Kidney tubule cell (primary cell): ENCODE measurements at regions not wholly inside any gene's neighbourhood (a gene's known extent, or its start where the extent isn't known, plus 50 kb on each side); places are given as distances from the start of the nearest gene placed in this dataset.

ENCODE experiments used
- DNase-seq: peaks from one replicate; pipeline ENCODE4 v3.0.0-alpha.2; 2018; ENCODE audit warnings: low spot score

DNA sequence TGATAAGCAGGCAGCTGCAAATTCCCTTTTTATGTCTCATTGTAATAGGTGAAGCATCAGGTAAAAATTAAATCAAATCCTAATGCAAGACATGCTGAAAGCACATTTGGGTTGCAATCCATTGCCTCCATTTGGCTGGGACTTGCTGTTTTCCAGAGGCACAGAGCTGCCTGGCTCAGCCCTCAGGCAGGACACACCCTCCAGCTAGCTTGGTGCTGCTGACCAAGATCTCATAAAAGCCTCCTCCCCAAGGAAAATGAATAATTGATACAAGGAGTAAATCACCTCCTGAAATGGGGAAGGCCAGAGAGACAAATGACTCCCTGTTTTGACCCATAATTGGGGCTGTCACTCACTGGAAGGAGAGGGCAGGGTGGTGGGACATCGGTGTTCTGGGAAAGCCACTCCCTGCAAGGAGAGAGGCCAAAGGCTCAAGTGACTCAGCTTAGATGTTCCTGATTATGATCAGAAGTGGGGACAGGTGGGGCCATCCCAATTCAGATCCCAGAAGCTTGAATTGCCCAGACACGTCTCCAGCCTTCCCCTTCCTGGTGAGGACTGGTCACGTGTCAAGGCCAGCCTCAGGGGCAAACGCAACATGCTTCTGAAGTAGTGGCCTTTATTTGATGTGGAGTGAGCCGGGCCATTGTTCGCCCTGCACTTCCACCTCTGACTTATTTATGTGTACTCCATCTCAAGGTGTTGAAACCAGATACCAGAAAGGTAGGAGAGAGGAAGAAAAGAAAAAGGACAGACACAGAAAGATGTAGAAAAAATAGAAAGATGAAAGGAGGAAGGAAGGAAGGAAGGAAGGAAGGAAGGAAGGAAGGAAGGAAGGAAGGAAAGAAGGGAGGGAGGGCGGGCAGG lies 773.7 kb downstream of the BCL11B start:
- no peak for DNase-seq

GRCh38 chr14:98501335-98501734 lies 770.7 kb downstream of the BCL11B start:
- DNase-seq: no peak

- DNase-seq: no peak
These were observed 770.2 kb downstream of the BCL11B start for GRCh38 chr14:98501836-98502235.

- no peak for DNase-seq
These were observed 768.7 kb downstream of the BCL11B start for GRCh38 chr14:98503086-98503815.

DNA sequence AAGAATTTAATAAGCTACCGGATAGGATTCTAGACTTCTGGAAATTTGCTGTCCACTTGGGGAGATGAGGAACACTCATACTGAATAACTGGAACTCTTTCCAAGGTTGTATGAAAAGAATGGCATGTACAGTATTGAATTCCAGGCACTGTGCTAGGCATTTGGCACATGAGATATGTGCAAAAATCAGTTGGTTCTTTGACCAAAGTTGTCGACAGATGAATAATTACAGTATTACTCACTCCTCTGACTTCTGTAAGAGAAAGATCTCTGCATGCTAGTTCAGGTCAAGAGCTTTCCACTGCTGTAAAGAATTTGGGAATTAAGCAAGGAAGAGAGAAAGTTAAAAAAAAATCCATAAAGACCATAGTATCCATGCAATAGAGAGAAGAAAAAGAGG lies 764.7 kb downstream of the BCL11B start:
- DNase-seq: no peak

DNA sequence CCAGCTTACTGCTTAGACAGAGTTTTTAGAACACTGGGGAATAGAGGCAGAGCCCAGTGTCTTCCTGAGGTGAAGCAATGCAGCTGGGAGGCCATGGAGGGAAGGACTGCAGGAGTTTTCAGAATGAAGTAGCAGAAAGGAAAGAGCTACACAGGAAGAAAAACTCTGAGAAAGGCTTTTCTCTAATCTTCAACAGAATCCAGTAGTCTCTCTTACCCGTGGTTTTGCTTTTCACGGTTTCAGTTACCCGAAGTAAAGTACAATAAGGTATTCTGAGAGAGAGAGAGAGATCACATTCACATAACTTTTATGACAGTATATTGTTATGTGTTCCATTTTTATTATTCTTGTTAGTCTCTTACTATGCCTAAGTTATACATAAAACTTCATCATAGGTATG lies 761.6 kb downstream of the BCL11B start:
- DNase-seq: no peak

DNA sequence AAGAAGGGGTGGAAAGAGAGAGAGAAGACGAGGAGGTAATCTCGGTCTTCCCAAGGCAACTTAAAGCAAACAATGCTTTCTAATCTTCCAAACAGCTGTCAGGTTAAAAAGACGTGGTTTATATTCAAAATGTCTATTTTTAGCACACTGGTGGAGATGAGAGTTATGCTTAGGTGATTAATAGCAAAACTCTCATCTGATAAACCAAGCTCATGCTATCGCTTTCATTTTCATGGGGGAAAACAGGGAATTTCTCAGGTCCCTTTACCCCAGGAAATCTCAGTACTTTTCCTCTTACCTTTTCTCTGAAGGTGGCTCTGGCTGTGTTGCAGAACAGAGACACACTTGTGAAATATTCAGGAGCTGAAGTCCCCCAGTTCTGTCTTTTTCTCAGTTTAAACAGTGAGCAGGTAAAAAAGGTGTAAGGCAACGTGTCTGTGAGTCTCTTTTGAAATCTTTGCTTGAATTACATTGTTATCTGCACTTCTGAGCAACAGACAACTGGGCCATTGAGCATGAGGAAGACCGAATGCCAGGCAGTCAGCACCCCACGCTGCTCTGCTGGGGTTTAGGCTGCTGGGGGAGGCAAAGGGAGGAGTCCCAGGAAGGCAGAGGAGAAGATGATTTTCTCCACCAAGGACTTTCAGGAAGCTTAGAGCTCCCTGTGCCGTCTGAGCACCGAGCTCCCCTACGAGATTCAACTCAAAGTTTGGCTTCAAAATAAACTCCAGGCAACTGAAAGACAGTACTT lies 759.3 kb downstream of the BCL11B start:
- DNase-seq: no peak

- DNase-seq: no peak
These were observed 758.4 kb downstream of the BCL11B start for GRCh38 chr14:98513558-98513957.

- no peak for DNase-seq
These were observed 758.0 kb downstream of the BCL11B start for GRCh38 chr14:98514016-98514415.

- no peak for DNase-seq
These were observed 735.7 kb downstream of the BCL11B start for GRCh38 chr14:98536256-98536655.

- DNase-seq: no peak
These were observed 729.7 kb downstream of the BCL11B start for GRCh38 chr14:98542316-98542715.

DNA sequence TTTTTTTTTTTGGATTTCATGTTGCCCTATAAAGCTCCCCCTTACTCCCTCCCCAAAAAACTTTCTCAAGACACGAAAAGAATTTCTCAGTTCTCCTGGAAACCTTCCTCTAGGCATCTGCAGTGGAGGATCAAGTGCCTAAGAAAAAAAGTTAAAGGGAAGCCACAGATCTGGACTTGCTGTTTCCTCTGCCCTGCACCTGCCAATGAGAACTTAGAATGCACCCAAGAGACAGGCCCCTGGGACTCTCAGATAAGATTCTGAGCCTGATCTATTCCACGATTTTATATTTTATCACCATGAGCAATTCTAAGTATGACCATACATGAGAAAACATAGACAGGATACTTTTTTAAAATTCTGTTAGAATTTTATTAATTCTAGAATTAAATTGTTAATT lies 728.9 kb downstream of the BCL11B start:
- DNase-seq: no peak

DNA sequence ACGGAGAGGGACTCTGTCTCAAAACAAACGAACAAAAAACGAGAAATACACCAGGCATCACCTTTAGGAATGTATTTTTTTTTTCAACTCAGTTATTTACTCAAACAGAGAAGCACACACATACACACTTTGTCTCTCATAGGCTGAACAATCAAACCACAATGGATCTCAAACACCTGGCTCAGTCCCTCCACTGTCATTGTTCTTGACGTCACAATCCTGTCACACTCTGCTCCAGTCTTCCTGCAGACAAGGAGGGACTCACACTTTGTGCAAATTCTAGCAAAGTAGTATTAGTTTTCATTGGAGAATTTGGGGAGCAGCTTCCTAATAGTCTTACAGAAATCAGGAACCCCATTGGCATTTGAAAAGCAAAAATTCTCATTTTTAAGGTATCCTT lies 727.8 kb downstream of the BCL11B start:
- no peak for DNase-seq

GRCh38 chr14:98545181-98545580 lies 726.8 kb downstream of the BCL11B start:
- no peak for DNase-seq

GRCh38 chr14:98548071-98548686 lies 723.8 kb downstream of the BCL11B start:
- DNase-seq: no peak

DNA sequence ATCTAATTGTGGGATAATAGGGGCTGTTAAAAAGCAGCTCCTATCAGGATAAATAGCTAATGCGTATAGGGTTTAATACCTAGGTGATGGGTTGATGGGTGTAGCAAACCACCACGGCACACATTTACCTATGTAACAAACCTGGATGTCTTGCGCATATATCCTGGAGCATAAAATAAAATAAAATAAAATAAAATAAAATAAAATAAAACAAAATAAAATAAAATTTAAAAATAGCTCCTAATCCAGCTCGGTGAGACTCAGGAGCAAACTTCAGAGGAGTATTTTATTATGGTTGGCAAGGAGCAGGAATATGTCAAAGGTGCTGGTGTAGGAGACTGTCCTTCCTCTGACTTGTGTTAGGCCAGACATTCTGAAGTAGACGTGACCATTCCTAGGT lies 721.0 kb downstream of the BCL11B start:
- no peak for DNase-seq

DNA sequence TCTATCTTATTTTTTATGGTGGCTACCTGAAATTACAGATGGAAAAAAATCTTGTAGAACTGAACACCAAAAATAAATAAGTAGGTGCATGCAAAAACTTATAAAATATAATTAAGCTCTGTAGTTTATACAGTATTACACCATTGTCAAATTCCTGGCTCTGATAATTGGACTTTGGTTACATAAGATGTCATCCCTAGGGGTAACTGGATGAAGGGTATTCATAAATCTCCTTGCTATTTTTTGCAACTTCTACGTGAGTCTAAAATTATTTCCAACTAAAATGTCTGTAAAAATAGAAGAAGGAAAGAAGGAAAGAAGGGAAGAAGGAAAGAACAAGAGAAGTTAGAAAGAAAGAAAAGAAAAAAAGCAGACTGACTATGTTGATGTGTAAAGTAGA lies 716.6 kb downstream of the BCL11B start:
- no peak for DNase-seq

DNA sequence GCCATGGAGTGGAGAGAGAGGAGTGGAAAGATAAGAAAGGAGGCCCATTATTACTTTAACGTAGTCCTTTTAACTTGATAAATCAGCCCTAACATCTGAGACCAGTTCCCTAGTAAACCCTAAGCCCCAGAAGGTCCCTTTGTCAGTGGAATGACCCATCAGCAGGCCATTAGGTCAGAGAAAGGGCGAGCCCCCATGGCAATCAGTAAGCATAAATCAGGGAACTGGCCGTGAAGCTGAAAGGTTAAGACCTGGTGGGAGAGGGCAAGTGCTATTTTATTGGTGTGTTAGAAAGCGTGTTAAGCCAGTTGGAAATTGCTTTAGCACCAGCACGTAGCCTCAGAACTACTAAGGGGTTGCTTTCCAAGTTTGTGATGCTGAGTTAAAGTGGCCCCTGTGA lies 708.0 kb downstream of the BCL11B start:
- no peak for DNase-seq

DNA sequence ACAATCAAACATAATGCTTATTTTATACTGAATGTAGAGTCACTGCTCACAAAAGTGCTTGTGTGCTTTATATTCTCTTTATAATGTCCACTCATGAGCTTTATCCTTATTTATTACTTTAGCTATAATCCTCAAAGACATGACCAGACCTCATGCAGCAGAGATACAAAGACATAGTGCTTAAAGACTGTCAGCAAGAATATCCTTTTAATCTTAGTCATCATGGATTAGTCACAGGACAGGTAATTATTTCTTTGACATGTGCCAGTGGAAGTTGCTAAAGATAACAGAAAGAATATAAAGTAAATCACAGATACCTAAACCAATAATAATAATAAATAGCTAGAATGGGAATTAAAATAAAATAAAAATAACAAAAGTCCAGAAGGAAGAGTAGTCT lies 707.5 kb downstream of the BCL11B start:
- no peak for DNase-seq

GRCh38 chr14:98571104-98571503 lies 700.9 kb downstream of the BCL11B start:
- no peak for DNase-seq

- no peak for DNase-seq
These were observed 698.9 kb downstream of the BCL11B start for GRCh38 chr14:98573082-98573481.

DNA sequence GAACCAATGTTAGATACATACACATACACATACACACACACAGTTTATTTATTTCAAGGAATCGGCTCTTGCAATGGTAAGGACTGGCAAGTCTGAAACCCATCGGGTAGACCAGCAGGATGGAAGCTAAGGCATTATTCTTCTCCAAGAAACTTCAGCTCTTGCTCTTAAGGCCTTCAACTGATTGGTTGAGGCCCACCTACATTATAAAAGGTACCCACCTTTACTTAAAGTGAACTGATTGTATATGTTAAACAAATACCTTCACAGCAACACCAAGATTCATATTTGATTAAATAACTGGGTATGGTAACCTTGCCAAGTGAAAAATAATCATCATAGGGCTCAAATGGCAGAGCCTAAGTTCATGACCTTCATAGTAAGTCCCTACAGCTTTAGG lies 695.5 kb downstream of the BCL11B start:
- no peak for DNase-seq
